ENCODE measurements at regions not wholly inside any gene's neighbourhood (a gene's known extent, or its start where the extent isn't known, plus 50 kb on each side); places are given as distances from the start of the nearest gene placed in this dataset.

- FAIRE-seq (no peak), DNase-seq (ENCODE audit: low spot score in 2 of 2) (no peak)
Observed at GRCh38 chr15:36356978-36357601, 222.3 kb upstream of the CDIN1 start.

- FAIRE-seq (no peak), DNase-seq (ENCODE audit: low spot score in 2 of 2) (no peak)
Observed at GRCh38 chr15:36358094-36358493, 221.3 kb upstream of the CDIN1 start.

- DNase-seq (ENCODE audit: low spot score in 2 of 2) (no peak), FAIRE-seq (no peak)
Observed at GRCh38 chr15:36358523-36358922, 220.9 kb upstream of the CDIN1 start.

GRCh38 chr15:36359286-36359685 lies 220.1 kb upstream of the CDIN1 start:
- FAIRE-seq (no peak), DNase-seq (ENCODE audit: low spot score in 2 of 2) (no peak)

- no peak for FAIRE-seq
- DNase-seq (ENCODE audit: low spot score in 2 of 2) = no peak
Observed at GRCh38 chr15:36361351-36361870, 218.0 kb upstream of the CDIN1 start.

GRCh38 chr15:36362509-36362915 lies 216.9 kb upstream of the CDIN1 start:
- DNase-seq (ENCODE audit: low spot score in 2 of 2) (no peak), FAIRE-seq (no peak)

GRCh38 chr15:36363335-36363734 lies 216.1 kb upstream of the CDIN1 start:
- FAIRE-seq (no peak), DNase-seq (ENCODE audit: low spot score in 2 of 2) (no peak)

- no peak for FAIRE-seq
- no peak for DNase-seq (ENCODE audit: low spot score in 2 of 2)
Observed at GRCh38 chr15:36364377-36364776, 215.0 kb upstream of the CDIN1 start.

- FAIRE-seq = no peak
Observed at GRCh38 chr15:36365963-36366362, 213.5 kb upstream of the CDIN1 start.

GRCh38 chr15:36370051-36370730 lies 209.2 kb upstream of the CDIN1 start:
- no peak for FAIRE-seq
- no peak for DNase-seq (ENCODE audit: low spot score in 2 of 2)

More at GRCh38 chr15:36365963-36366362, 213.5 kb upstream of the CDIN1 start:
- DNase-seq (ENCODE audit: low spot score in 2 of 2) = no peak

GRCh38 chr15:36370731-36371112 lies 208.7 kb upstream of the CDIN1 start:
- DNase-seq (ENCODE audit: low spot score in 2 of 2) (no peak), FAIRE-seq (no peak)

- no peak for FAIRE-seq
- DNase-seq (ENCODE audit: low spot score in 2 of 2) = no peak
Observed at GRCh38 chr15:36371509-36371908, 207.9 kb upstream of the CDIN1 start.

GRCh38 chr15:36372968-36373367 lies 206.5 kb upstream of the CDIN1 start:
- FAIRE-seq = no peak

GRCh38 chr15:36373550-36373949 lies 205.9 kb upstream of the CDIN1 start:
- DNase-seq (ENCODE audit: low spot score in 2 of 2) (no peak), FAIRE-seq (no peak)

More at GRCh38 chr15:36372968-36373367, 206.5 kb upstream of the CDIN1 start:
- no peak for DNase-seq (ENCODE audit: low spot score in 2 of 2)

- FAIRE-seq = no peak
Observed at GRCh38 chr15:36389107-36389506, 190.3 kb upstream of the CDIN1 start.

GRCh38 chr15:36390491-36390890 lies 188.9 kb upstream of the CDIN1 start:
- DNase-seq (ENCODE audit: low spot score in 2 of 2) = no peak

More at GRCh38 chr15:36389107-36389506, 190.3 kb upstream of the CDIN1 start:
- no peak for DNase-seq (ENCODE audit: low spot score in 2 of 2)

GRCh38 chr15:36392676-36393266 lies 186.7 kb upstream of the CDIN1 start:
- FAIRE-seq (no peak), DNase-seq (ENCODE audit: low spot score in 2 of 2) (no peak)

More at GRCh38 chr15:36390491-36390890, 188.9 kb upstream of the CDIN1 start:
- no peak for FAIRE-seq

GRCh38 chr15:36398212-36398611 lies 181.2 kb upstream of the CDIN1 start:
- DNase-seq (ENCODE audit: low spot score in 2 of 2) = no peak
- FAIRE-seq = no peak

- DNase-seq (ENCODE audit: low spot score in 2 of 2) (no peak), FAIRE-seq (no peak)
Observed at GRCh38 chr15:36399276-36399675, 180.2 kb upstream of the CDIN1 start.

GRCh38 chr15:36400936-36401585 lies 178.4 kb upstream of the CDIN1 start:
- DNase-seq (ENCODE audit: low spot score in 2 of 2) = no peak
- FAIRE-seq = peak; percentile 59

- FAIRE-seq (no peak), DNase-seq (ENCODE audit: low spot score in 2 of 2) (no peak)
Observed at GRCh38 chr15:36401586-36401966, 177.8 kb upstream of the CDIN1 start.

Measured in frontal cortex (tissue), 3 donors.